Neural cell (in vitro differentiated cells): ENCODE measurements at regions not wholly inside any gene's neighbourhood (a gene's known extent, or its start where the extent isn't known, plus 50 kb on each side); places are given as distances from the start of the nearest gene placed in this dataset.

ENCODE experiments used
- EP300 ChIP-seq: fragments of 450-650 bp; conservative IDR thresholded peaks from 2 replicates; pipeline ENCODE4 v1.6.1; 2014; ENCODE audit warnings: antibody characterized with exemption, mild to moderate bottlenecking, moderate library complexity; ENCODE audit not compliant: poor library complexity, severe bottlenecking
- EZH2 ChIP-seq: fragments of 200-600, 300-800 bp; shearing (Covaris generic), sonication (generic); IDR thresholded peaks from 2 replicates; pipeline ENCODE4 v1.6.1; 2014; ENCODE audit warnings: antibody characterized with exemption, low read length, borderline replicate concordance, mild to moderate bottlenecking; ENCODE audit not compliant: insufficient read depth, poor library complexity, severe bottlenecking
- MXI1 ChIP-seq: fragments of 450-650 bp; conservative IDR thresholded peaks from 2 replicates; pipeline ENCODE4 v1.6.1; 2014; ENCODE audit warnings: antibody characterized with exemption, mild to moderate bottlenecking; ENCODE audit not compliant: poor library complexity, severe bottlenecking
- POLR2AphosphoS5 ChIP-seq: IDR thresholded peaks from 2 replicates; pipeline ENCODE4 v1.6.1; 2012
- RAD21 ChIP-seq: fragments of 450-650 bp; conservative IDR thresholded peaks from 2 replicates; pipeline ENCODE4 v1.6.1; 2014; ENCODE audit warnings: antibody characterized with exemption, mild to moderate bottlenecking, moderate library complexity
- SMC3 ChIP-seq: fragments of 450-650 bp; conservative IDR thresholded peaks from 2 replicates; pipeline ENCODE4 v1.6.1; 2014; ENCODE audit warnings: antibody characterized with exemption, mild to moderate bottlenecking, moderate library complexity; ENCODE audit not compliant: poor library complexity
- TAF1 ChIP-seq: IDR thresholded peaks from 2 replicates; pipeline ENCODE4 v1.6.1; 2012; ENCODE audit warnings: low read depth
- TF ChIP-seq, protein P1 (sequence below): fragments of 450-650 bp; IDR thresholded peaks from 2 replicates; pipeline ENCODE4 v1.5.1; 2014; ENCODE audit warnings: antibody characterized with exemption, mild to moderate bottlenecking, moderate library complexity; ENCODE audit not compliant: poor library complexity, severe bottlenecking
- TF ChIP-seq, protein P2 (sequence below): IDR thresholded peaks from 2 replicates; pipeline ENCODE4 v1.6.1; 2012; ENCODE audit warnings: borderline replicate concordance

DNA sequence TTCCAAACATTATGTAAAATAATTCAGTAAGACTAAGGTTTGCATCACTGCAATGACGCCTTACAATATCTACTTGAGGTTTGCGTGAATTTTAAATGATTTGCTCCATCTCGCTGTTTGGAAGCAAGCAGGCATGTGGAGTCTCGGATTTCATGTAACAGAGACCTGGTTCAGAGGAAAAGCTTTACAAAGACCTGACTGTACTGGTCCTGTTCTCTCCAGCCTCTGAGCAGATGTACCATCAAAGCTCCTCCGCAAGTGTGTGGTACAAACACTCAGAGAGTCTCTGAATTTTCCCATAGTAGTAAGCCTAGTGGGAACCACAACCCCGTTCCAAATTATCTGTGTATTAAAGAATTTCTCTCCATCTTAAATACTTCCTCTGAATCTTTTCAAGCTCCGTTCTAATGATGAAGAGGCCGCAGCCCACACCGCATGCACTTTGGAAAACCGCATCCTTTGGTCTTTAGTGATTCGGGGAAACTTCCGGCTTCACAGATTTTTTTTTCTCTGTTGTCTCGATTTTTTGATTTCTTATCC lies 728.1 kb upstream of the SOX11 start:
- TF ChIP-seq, protein P1, sequence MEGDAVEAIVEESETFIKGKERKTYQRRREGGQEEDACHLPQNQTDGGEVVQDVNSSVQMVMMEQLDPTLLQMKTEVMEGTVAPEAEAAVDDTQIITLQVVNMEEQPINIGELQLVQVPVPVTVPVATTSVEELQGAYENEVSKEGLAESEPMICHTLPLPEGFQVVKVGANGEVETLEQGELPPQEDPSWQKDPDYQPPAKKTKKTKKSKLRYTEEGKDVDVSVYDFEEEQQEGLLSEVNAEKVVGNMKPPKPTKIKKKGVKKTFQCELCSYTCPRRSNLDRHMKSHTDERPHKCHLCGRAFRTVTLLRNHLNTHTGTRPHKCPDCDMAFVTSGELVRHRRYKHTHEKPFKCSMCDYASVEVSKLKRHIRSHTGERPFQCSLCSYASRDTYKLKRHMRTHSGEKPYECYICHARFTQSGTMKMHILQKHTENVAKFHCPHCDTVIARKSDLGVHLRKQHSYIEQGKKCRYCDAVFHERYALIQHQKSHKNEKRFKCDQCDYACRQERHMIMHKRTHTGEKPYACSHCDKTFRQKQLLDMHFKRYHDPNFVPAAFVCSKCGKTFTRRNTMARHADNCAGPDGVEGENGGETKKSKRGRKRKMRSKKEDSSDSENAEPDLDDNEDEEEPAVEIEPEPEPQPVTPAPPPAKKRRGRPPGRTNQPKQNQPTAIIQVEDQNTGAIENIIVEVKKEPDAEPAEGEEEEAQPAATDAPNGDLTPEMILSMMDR: no peak
- TF ChIP-seq EP300 (no peak), EZH2 (no peak), POLR2AphosphoS5 (no peak), SMC3 (no peak), RAD21 (no peak), TAF1 (no peak), MXI1 (no peak)
- TF ChIP-seq, protein P2, sequence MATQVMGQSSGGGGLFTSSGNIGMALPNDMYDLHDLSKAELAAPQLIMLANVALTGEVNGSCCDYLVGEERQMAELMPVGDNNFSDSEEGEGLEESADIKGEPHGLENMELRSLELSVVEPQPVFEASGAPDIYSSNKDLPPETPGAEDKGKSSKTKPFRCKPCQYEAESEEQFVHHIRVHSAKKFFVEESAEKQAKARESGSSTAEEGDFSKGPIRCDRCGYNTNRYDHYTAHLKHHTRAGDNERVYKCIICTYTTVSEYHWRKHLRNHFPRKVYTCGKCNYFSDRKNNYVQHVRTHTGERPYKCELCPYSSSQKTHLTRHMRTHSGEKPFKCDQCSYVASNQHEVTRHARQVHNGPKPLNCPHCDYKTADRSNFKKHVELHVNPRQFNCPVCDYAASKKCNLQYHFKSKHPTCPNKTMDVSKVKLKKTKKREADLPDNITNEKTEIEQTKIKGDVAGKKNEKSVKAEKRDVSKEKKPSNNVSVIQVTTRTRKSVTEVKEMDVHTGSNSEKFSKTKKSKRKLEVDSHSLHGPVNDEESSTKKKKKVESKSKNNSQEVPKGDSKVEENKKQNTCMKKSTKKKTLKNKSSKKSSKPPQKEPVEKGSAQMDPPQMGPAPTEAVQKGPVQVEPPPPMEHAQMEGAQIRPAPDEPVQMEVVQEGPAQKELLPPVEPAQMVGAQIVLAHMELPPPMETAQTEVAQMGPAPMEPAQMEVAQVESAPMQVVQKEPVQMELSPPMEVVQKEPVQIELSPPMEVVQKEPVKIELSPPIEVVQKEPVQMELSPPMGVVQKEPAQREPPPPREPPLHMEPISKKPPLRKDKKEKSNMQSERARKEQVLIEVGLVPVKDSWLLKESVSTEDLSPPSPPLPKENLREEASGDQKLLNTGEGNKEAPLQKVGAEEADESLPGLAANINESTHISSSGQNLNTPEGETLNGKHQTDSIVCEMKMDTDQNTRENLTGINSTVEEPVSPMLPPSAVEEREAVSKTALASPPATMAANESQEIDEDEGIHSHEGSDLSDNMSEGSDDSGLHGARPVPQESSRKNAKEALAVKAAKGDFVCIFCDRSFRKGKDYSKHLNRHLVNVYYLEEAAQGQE: no peak
